HG03025 (cell line): ENCODE measurements at regions not wholly inside any gene's neighbourhood (a gene's known extent, or its start where the extent isn't known, plus 50 kb on each side); places are given as distances from the start of the nearest gene placed in this dataset.

Experiments
- ATAC-seq: cut with Tn5 transposase; IDR thresholded peaks from one replicate; pipeline ENCODE4 v1.9.1; 2021; ENCODE audit warnings: mild to moderate bottlenecking, moderate library complexity; ENCODE audit not compliant: unreplicated experiment, low FRiP score

- no peak for ATAC-seq
These were observed 65.7 kb upstream of the FOXC1 start for GRCh38 chr6:1544000-1544399.

GRCh38 chr6:1544603-1545002 is 65.1 kb upstream of the FOXC1 start:
- ATAC-seq: no peak

- ATAC-seq: no peak
These were observed 64.1 kb upstream of the FOXC1 start for GRCh38 chr6:1545654-1546053.

- no peak for ATAC-seq
These were observed 61.9 kb upstream of the FOXC1 start for GRCh38 chr6:1547785-1548184.

GRCh38 chr6:1551249-1551648 is 58.5 kb upstream of the FOXC1 start:
- ATAC-seq: no peak

- no peak for ATAC-seq
These were observed 57.4 kb upstream of the FOXC1 start for GRCh38 chr6:1552296-1552761.

GRCh38 chr6:1553562-1554083 is 56.1 kb upstream of the FOXC1 start:
- no peak for ATAC-seq

GRCh38 chr6:1554141-1554475 is 55.6 kb upstream of the FOXC1 start:
- ATAC-seq: no peak

- ATAC-seq: no peak
These were observed 55.0 kb upstream of the FOXC1 start for GRCh38 chr6:1554476-1555310.

GRCh38 chr6:1558388-1558787 is 51.3 kb upstream of the FOXC1 start:
- ATAC-seq: no peak
